GM18508 (cell line): ENCODE measurements at regions not wholly inside any gene's neighbourhood (a gene's known extent, or its start where the extent isn't known, plus 50 kb on each side); places are given as distances from the start of the nearest gene placed in this dataset.

Experiments used
- ATAC-seq: cut with Tn5 transposase; IDR thresholded peaks from one replicate; pipeline ENCODE4 v1.9.1; 2021; ENCODE audit warnings: moderate number of reproducible peaks; ENCODE audit not compliant: insufficient read depth, unreplicated experiment

DNA sequence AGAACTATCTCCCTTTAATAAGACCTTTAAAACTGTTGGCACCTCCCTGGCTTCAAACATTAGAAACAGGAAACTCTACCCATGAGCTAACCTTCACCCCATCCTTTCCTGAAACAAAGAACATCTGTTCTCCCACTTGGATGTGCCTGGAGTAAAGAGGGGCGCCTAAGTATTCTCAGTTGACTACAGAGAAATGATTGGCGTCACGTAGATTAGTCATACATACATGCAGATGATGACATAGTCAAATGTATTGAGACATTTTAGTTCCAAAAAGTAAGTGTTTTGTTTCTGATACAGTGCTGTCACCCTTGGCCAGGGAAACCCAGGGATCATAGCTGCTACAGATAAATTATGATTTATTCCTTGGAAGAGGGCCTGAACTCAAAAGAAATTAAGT lies 260.0 kb upstream of the PLEKHG7 start:
- ATAC-seq = no peak

DNA sequence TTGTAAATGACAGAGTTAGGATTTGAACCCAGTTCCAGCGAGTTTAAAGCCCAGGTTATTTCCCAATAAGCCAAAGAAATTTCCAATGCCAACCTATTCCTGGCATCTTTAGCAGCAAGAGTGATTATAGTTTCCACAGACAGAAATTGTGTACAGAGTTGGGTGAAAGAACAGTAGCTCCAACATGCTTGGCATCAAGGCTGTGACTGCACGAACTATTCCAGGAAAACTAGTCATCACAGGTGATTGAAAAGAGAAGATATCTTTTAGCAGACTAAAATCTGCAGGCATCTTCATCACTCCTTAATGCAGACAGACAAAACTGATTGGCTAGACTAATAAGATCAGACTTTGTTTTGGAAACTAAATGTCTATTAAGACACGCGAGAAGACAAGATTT lies 262.7 kb upstream of the PLEKHG7 start:
- no peak for ATAC-seq

DNA sequence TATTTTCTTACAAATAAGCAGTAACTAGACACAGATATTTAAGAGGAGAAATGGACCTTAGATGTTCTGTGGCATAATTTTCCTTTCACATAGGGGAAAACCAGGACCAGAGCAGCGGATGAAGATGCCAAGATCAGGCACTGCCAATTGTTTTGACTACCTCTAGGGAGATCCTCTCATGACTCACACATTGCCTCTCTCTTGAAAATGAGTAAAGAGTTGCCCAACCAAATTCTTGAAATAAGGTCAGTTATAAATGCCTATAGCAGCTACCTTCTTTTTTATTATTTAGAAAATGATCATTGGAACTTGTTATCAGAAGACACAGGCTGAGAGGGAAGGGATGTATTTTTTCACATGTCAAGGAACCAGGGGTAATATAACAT lies 263.4 kb upstream of the PLEKHG7 start:
- ATAC-seq = no peak

DNA sequence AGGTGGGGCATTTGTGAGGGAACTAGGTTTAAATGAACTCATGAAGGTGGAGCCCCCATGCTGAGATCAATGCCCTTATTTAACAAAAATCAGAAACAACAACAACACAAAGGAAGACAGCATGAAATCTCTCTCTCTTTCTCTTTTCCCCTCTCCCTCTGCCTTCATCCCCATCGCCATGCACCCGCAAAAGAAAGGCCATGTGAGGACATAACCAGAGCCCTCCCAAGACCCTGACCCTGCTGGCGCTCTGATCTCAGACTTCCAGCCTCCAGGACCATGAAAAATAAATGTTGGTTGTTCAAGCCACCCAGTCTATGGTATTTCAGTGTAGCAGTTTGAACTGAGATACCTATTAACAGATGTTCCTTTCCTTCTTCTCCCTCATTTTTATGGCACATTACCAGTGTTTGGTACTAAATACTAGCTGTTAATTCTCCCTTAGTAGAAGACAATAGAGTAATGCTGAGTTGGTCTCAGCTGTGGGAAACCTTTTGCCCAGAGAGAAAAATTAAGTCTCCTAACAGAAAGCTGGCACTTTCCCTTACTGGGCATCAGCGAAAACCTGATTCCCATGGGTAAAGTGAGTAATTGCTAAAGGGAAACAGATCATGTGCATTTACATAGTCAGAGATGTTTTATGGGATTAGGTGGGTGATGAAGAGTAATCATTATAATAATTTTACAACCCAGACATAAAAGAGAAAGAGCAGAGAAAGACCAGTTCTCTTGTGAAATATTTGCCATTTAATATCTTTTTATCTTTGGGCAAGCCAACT lies 264.0 kb upstream of the PLEKHG7 start:
- no peak for ATAC-seq

DNA sequence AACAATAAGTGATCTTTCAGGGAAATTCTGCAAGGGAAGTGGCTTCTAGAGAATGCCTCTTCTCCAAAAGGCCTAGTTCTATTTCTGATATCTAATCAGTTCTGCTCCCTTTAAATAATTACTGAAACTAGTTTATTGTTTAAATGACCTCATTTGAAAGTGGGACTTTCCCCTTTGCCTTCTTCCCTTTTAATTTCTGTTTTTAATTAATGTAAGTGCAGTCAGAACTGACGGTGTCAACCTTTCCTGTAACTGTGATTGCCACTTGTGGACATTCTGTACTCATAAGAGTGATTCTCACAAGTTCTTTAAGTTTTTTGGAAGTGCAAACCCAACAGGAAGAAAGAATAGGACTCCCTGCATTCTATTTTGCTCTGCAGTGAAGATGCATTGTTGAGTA lies 265.3 kb upstream of the PLEKHG7 start:
- no peak for ATAC-seq

DNA sequence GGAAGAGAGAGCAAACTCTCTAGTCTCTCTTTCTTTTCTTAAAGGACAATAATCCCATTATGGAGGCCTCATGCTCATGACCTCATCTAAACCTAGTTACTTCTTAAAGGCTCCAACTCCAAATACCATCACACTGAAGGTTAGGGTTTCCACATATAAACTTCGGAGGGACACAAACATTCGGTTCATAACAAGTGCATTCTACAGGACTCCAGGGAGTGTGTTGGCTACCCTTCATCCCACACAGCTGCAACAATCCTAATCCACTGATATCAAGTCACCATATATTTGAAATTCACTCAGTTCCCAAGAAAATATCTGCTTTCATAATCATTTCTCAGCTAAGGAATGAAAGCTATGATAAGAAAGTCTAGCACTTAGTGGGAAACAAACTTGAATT lies 265.9 kb upstream of the PLEKHG7 start:
- no peak for ATAC-seq

DNA sequence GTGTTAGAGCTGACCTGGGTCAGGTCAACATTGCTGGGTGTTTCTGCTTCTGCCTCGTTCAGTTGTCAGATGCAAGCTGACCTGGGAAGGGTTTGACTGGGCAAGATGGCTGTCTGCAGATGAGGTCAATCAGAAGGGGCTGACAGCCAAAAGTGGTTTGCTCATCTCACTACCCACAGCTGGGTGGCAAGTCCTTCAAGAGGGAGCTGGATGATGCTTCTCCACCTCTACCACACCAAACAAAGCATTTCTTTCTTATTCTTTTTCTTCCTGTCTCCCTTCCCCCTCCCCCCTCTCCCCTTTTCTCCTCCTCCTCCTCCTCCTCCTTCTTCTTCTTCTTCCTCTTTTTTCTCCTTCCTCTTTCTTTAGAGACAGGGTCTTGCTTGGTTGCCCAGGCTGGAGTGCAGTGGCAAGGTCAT lies 268.2 kb upstream of the PLEKHG7 start:
- no peak for ATAC-seq

DNA sequence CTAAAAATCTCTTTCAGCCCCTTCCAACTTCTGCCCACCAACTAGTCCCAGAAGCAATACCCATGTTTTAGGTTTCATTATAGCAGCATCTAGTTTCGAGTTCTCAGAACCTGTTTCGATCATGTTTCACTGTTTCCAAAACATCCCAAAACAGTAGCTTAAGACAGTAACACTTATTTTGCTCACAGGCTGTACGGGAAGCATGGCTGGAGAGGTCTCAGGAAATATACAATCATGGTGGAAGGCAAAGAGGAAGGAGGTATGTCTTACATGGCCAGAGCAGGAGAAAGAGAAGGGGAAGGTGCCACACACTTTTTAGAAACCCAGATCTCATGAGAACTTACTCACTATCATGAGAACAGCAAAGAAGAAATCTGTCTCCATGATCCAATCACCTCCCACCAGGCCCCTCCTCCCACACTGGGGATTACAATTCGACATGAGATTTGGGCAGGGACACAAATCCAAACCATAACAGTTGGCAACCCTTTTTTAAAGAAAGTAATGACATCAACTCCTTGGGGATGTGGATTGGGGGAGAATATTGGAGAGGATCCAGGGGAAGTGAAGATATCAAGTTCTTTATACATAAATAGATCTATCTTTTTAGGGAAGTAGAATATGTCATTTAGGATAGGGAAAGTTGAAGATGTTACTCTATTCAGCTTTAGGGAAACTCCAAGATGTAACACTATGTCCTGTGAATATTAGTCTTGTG lies 269.9 kb upstream of the PLEKHG7 start:
- peak; percentile 38 for ATAC-seq

DNA sequence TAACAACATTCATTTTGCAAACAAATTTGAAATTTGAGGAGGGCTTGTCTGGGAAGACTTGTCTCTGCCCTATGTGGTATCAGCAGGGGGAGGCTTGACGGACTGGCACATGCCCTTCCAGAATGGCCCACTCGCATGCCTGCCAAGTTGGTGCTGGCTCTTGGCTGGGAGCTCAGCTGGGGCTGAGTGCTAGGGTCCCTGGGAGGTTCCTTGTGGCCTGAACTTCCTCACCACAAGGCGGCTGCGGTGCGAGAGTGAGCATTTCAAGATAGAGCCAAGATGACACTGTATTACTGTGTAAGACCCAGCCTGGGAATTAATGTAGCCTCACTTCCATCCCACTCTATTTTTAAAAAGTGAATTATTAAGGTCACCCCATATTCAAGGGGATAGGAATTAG lies 271.6 kb upstream of the PLEKHG7 start:
- ATAC-seq = peak; percentile 41

DNA sequence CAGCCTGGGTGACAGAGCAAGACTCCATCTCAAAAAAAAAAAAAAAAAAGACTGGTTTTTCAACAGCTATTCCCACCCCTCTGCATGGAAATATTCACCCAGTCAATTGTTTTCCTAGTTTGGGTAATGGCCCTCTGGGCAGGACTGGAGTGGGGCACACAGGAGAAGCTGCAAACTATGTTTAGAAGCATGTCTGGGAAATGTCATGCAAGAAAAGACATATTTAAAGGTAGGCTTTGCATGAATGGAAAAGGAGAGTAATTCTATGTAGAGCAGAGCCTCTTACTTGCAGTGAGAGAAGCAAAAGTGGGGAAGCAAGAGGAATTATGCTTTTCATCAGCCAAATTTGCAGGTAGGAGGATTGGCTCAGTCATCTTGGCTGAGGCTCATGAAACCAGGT lies 276.5 kb upstream of the PLEKHG7 start:
- no peak for ATAC-seq

DNA sequence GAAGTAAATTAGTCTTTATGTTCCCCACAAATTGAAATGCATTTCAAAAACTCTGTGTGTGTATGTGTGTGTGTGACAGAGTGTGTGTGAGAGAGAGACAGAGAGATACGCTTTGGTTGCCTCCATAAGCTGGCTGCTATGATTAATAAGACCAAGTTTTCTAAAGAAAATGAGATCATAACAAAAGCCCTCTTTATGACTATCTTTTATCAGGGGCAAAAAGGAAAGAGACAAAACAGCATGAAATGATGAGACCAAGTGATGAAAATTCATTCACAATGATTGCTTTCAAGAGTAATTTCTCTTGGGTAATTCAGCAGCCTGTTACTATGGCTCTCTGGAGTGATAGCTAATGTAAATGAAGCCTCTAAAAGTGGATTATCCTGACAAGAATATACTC lies 277.6 kb upstream of the PLEKHG7 start:
- no peak for ATAC-seq

DNA sequence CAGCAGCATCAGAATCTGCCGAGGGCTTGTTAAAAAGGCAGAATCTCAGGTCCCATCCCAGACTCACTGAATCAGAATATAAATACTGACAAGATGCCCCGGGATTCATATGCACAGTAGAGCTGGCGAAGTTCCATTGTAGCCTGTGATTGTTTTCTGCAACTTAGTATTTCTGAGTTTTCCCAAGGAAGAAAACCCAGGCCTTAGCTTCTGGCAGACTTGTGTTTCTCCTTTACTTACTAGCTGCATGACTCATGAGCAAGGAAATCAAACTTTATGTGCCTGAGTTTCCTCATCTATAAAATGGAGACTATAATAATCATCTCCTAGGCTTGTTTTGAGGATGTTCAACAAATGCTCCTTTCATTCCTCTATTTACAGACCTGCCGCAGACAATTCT lies 278.5 kb upstream of the PLEKHG7 start:
- ATAC-seq = no peak

DNA sequence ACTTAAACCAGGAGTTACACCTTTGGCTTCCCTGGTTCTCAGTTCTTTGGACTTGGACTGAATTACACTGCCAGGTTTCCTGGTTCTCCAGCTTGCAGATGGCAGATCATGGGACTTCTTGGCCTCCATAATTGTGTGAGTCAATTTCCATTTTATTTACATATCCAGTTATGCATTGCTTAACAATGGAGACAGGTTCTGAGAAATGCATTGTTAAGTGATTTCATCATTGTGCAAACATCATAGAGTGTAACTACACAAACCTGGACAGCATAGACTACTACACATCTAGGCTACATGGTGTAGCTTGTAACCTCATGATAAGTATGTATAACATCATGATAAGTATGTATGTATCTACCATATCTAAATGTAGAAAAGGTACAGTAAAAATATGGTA lies 276.1 kb upstream of the BTG1 start:
- no peak for ATAC-seq

DNA sequence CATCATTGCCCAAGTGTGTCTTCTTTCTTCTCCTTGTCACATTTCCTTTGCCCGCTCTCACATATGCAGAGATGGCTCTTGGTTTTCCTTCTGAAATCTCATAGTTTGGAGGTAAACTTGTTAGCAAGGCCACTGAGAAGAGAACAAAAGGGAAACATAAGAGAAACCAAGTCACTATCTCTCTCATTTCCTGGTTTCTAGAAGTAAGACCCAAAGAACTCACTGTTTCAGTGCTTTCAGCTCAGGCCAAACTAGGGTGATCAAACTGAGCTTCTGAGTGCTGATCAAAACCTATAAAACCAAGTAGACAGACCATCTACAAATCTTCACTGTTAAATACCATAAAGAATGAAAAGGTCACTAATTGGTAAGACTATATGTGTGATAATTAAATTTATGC lies 275.4 kb upstream of the BTG1 start:
- no peak for ATAC-seq

DNA sequence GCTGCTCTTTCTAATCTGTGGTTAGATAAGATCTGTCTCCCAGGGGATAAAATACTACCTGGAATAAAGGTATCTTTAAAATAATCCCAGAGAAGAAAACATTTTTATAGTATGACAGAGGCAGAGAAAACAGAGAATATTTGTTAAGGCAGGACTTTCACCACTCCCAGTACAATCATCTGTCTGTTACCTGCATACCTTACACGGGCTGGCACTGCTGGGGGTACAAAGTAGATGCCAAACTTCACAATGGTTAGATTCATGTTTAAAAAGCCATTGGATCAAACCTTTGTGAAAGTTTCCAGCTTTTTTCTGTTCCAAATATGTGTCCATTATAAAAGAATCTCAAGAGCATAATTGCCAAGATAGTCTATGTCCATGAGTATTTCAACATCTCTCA lies 273.6 kb upstream of the BTG1 start:
- no peak for ATAC-seq

DNA sequence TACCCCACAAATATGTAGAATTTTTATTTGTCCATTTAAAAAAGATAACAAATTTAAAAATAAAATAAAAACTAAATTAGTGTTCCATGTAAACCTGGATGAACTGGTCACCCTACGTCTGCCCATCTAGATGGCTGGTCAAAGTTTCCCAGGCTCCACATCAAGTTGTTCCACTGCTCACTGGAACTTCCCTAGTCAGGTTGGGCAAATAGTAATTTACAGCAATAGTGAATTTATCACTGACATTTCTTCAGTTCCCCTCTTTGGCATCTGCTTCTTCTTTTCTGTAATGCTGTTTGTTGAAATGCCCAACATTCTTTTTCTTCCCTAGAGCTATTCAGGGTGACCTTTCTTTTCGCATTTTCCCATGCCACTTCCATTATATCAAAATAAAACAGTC lies 272.7 kb upstream of the BTG1 start:
- ATAC-seq = no peak

DNA sequence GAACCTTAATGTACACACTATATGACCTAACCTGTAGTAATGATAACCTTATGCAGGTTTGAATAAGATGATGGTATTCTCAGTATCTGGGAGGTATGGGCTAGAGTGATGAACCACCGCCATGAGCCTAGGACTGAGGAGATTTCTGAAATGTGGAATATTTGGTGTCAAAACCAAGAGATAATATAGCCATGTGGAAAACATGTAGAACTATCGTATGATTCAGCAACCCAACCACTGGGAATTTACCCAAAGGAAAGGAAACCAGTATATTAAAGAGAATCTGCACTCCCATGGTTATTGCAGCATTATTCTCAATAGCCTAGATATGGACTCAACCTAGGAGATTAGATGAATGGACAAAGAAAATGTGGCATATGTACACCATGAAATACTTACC lies 271.7 kb upstream of the BTG1 start:
- ATAC-seq = no peak

DNA sequence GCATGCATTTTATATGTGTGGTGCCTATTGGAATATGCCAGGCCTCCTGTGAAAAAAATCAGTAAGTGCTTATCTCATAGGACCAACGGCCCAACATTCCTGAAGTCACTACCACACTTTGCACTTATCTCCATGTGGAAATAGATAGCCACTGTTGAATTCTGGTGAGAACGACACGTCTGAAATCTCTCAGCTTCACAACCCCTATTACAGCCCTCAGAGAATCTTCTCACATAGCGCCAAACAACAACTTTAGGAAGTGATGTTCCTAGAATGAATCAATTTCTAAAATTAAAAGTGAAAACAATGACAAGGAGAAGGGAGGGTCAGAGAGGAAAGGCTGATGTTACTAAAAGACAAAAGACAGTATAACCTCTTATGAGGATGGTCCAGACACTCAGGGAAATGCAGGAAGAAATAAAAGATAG lies 270.8 kb upstream of the BTG1 start:
- no peak for ATAC-seq

DNA sequence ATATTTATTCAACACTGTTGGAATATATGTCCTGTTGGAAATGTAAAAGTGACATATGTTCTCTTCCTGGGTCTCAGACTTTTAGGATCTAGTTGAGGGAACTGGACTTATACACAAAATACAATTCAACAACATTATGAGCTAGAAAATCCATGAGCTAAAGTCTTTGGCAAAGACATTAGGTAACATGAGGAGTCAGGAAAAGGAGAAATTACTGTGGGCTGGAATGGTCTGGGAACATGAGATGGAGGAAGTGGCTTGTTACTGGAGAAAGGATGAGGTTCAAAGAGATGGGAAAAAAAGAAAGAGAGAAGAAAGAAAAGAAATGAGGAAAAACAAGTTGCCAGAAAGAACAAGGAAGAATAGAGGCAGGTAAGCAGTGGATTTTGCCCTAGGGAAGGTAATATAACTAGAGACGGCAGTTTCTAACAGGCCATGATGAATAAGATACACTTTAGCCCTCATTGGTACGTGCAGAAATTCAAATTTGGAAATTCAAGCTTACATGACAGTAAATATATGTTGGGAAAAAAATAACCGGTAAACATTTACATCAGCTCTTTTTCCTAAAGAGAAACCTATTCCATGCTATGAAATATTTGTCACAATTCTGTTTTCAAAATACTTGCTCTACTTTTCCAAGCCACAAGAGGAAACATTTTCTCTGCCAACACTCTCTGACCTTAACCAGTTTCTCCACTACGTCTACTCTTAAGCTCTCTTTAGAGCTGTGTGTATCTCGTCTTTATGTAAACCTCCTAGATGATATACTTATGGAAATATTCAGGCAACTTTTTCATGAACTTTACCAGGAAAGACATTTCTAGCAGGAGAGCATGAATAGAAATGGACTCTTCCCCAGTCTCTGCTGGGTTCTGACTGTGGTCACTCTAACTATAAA lies 268.8 kb upstream of the BTG1 start:
- ATAC-seq = no peak

DNA sequence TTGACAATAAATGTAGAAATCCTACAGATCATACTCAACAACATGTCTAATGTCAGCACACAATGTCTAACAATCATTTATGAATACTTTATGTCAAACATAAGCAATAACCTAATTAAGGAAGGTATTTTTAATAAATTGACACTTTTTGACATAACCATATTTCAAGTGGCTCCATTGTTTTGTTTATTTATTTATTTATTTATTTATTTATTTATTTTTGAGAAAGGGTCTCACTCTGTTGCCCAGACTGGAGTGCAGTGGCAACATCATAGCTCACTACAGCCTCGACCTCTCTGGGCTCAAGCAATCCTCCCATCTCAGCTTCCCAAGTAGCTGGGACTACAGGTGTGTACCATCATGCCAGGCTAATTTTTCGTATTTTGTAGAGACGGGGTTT lies 267.6 kb upstream of the BTG1 start:
- no peak for ATAC-seq

DNA sequence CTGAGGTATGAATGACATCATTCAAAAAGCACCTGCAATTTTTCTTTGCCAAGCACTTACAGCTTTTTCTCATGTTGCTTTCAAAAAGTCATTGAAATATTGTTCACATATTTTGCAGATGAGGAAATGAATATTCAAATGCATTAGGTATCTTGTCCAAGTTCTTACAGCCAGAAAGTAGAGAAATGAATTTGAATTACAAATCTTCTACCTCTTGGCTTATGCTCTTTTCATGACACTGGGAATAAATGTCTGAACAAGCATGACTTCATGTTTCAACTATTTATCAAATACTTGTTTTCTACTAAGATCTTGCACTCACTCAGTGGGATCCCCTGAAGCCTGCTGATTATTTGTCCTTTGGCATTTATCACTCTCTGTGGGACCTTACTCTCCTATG lies 267.2 kb upstream of the BTG1 start:
- no peak for ATAC-seq
